ENCODE measurements at regions not wholly inside any gene's neighbourhood (a gene's known extent, or its start where the extent isn't known, plus 50 kb on each side); places are given as distances from the start of the nearest gene placed in this dataset.

- DNase-seq (ENCODE audit: low read depth, low spot score), result no peak
Observed at GRCh38 chr2:100192825-100193224, 50.4 kb upstream of the AFF3 start.

GRCh38 chr2:100192300-100192699, 49.9 kb upstream of the AFF3 start:
- no peak for DNase-seq (ENCODE audit: low read depth, low spot score)
